D721Med (cell line): ENCODE measurements at regions not wholly inside any gene's neighbourhood (a gene's known extent, or its start where the extent isn't known, plus 50 kb on each side); places are given as distances from the start of the nearest gene placed in this dataset.
"Not testable (repeated sequence)": the region's sequence is repeated elsewhere in the genome, so short reads cannot be mapped to it uniquely, and the experiment has no call there.

ENCODE experiments used
- DNase-seq: peaks from one replicate; pipeline ENCODE4 v3.0.0; 2011; ENCODE audit warnings: low spot score; ENCODE audit not compliant: insufficient read length
- FAIRE-seq: peaks from 2 replicates; lab custom pipeline; 2011; peaks lifted over from hg19 to GRCh38; lab: Jason Lieb, UNC
- TF ChIP-seq, protein P1 (sequence below): IDR thresholded peaks from 2 replicates; pipeline ENCODE4 v1.5.1; 2012; ENCODE audit warnings: mild to moderate bottlenecking, control low read depth; ENCODE audit not compliant: insufficient read depth; ENCODE audit errors: missing control alignments

DNA sequence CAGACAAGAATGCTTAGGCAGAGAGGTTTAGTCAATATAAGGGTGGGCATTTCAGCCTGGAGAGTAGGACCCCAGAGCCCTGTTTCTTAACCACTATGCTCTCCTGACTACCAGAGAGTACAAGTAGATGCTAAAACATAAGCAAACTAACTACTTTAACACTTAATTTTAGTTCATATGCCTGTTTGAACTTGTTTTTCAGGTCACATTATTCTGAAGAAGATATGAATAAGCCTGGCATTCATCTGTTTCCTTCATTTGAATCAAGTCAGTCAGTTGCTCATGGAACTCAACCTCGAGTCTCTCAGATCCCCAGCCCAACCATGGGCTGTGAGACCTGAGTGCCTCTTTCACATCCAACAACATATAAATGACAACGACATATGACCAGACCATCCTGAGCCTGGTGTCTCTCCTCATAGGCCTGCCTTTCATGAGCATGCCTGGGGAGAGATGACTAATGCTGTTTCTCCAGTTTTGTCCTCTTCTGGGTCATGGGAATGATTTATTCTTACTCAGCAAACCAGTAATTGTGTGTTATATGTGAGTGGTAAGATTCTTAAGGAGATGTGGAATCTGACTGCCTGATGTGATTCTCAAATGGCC, 251.1 kb upstream of the BTG1 start:
- DNase-seq, result no peak
- TF ChIP-seq, protein P1, sequence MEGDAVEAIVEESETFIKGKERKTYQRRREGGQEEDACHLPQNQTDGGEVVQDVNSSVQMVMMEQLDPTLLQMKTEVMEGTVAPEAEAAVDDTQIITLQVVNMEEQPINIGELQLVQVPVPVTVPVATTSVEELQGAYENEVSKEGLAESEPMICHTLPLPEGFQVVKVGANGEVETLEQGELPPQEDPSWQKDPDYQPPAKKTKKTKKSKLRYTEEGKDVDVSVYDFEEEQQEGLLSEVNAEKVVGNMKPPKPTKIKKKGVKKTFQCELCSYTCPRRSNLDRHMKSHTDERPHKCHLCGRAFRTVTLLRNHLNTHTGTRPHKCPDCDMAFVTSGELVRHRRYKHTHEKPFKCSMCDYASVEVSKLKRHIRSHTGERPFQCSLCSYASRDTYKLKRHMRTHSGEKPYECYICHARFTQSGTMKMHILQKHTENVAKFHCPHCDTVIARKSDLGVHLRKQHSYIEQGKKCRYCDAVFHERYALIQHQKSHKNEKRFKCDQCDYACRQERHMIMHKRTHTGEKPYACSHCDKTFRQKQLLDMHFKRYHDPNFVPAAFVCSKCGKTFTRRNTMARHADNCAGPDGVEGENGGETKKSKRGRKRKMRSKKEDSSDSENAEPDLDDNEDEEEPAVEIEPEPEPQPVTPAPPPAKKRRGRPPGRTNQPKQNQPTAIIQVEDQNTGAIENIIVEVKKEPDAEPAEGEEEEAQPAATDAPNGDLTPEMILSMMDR, result no peak
- FAIRE-seq, result no peak

DNA sequence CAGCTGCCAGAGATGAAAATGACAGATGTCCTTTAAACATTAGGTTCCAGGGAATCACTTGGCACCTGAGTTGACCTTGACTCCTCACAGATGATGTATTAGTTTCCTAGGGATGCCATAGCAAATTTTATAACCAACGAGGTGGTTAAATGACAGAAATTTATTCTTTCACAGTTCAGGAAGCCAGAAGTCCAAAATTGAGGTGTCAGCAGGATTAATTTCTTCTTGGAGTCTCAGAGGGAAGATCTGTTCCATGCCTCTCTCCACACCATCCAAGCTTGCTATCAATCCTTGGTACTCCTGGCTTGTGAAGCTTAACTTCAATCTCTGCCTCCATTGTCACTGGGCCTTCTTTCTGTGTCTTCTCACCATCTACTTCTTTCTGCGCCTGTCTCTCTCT, 249.7 kb upstream of the BTG1 start:
- DNase-seq (no peak), FAIRE-seq (no peak)
- TF ChIP-seq, protein P1, result no peak

DNA sequence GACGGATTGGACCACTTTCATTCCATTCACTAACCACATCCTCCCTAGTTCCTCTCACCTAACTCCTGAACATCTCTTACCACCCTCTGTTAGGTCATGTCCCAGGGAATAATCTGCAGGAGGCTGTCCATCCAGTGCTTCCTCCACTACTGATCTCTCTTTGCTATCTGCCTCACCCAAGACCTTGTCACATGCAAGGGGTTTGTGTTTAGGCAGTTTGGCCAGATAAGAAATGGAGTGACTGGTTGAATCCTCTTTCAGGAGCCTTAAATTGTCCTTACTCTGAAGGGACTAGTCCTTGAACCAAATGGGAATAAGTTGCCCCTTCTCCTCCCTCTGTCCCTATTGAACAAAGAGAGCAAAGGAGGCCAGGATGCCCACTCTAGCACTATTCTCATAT, 249.2 kb upstream of the BTG1 start:
- FAIRE-seq, result no peak
- no peak for DNase-seq
- TF ChIP-seq, protein P1, result no peak

DNA sequence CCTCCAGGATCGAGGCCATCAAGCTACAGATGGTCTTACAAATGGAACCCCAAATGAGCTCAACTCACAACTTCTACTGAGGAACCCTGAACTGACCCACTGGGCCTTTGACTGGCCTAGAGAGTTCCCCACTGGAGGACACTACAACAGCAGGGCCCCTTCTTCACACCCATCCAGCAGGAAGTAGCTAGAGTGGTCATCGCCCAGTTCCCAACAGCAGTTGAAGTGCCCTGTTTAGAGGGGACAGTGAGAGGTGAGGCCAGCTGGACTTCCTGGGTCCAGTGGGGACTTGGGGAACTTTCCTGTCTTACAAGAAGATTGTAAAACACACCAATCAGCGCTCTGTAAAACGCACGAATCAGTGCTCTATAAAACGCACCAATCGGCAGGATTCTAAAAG, 247.9 kb upstream of the BTG1 start:
- FAIRE-seq (no peak), DNase-seq (no peak)
- TF ChIP-seq, protein P1, result no peak

DNA sequence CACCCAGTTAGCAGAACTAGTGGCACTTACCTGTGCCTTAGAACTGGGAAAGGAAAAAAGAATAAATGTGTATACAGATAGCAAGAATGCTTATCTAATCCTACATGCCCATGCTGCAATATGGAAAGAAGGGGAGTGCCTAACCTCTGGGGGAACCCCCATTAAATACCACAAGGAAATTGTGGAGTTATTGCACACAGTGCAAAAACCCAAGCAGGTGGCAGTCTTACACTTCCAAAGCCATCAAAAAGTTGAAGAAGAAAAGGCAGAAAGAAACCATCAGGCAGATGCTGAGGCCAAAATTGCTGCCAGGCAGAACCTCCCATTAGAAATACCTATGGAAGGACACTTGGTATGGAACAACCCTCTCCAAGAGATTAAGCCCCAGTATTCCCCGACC, 246.1 kb upstream of the BTG1 start:
- DNase-seq, FAIRE-seq: not testable (repeated sequence)

DNA sequence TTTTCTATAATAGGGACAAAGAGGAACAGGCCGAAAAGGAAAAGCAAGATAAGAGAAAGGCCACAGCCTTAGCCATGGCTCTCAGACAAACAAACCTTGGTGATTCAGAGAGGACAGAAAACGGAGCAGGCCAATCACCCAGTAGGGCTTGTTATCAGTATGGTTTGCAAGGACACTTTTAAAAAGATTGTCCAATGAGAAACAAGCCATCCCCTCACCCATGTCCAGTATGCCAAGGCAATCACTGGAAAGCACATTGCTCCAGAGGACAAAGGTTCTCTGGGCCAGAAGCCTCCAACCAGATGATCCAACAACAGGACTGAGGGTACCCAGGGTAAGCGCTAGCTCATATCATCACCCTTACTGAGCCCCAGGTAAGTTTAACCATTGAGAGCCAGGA, 243.8 kb upstream of the BTG1 start:
- TF ChIP-seq, protein P1, result no peak
- DNase-seq, result no peak
- FAIRE-seq, result no peak

DNA sequence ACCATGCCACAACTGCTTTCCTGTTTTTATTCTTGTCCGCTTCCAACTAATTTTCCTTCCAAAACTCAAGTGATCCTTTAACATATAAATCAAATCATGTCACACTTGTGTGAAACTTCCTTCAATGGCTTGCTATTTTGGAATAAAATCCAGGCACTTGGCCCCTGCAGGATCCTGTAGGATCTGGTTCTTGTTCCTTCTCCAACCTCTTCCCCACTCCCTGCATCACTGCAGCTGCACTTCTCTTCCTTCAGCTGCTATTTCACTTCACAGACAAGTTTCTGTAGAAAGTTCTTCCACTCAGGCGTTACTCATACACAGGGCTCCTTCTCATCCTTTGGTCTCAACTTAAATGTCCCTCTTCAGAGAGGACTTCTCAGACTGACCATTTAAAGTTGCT, 239.7 kb upstream of the BTG1 start:
- DNase-seq (no peak), FAIRE-seq (no peak)
- TF ChIP-seq, protein P1, result no peak

DNA sequence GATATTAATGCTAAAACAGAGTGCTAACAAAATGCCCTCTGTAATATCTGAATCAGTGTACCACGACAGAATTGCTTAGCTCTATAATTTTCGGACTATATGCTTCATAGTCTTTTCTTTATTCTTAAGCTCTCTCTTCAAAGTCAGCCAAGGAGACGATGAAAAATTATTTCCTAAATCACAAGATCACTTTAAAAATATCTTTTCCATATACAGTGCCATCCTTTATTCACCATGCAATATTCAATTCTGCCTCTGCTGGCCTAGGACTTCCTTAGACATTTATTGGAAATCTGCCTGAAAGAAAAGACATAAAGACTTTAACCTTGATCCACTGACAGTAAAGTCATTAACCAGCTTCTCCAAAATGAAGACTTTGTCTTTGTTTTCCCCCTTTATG, 238.9 kb upstream of the BTG1 start:
- TF ChIP-seq, protein P1, result no peak
- FAIRE-seq (no peak), DNase-seq (no peak)
